ENCODE measurements at regions not wholly inside any gene's neighbourhood (a gene's known extent, or its start where the extent isn't known, plus 50 kb on each side); places are given as distances from the start of the nearest gene placed in this dataset.
"Not testable (repeated sequence)": the region's sequence is repeated elsewhere in the genome, so short reads cannot be mapped to it uniquely, and the experiment has no call there.

- no peak for DNase-seq
These were observed 53.8 kb downstream of the GJD2 start for GRCh38 chr15:34700891-34701427.

GRCh38 chr15:34699968-34700640 is 54.7 kb downstream of the GJD2 start:
- DNase-seq, result no peak

GRCh38 chr15:34696506-34696905 is 58.3 kb downstream of the GJD2 start:
- DNase-seq, result no peak

GRCh38 chr15:34693053-34693744 is 61.6 kb downstream of the GJD2 start:
- no peak for DNase-seq

- DNase-seq, result no peak
These were observed 63.8 kb downstream of the GJD2 start for GRCh38 chr15:34691034-34691433.

- no peak for DNase-seq
These were observed 66.1 kb downstream of the GJD2 start for GRCh38 chr15:34688699-34689098.

GRCh38 chr15:34684351-34684750 is 70.4 kb downstream of the GJD2 start:
- DNase-seq, result no peak

GRCh38 chr15:34682674-34683073 is 72.1 kb downstream of the GJD2 start:
- DNase-seq, result no peak

GRCh38 chr15:34679291-34679690 is 75.5 kb downstream of the GJD2 start:
- DNase-seq, result no peak

- no peak for DNase-seq
These were observed 81.6 kb downstream of the GJD2 start for GRCh38 chr15:34673241-34673640.

- no peak for DNase-seq
These were observed 82.2 kb upstream of the GOLGA8B start for GRCh38 chr15:34665498-34666116.

GRCh38 chr15:34664418-34664817 is 81.0 kb upstream of the GOLGA8B start:
- no peak for DNase-seq

GRCh38 chr15:34663101-34663500 is 79.7 kb upstream of the GOLGA8B start:
- DNase-seq, result no peak

GRCh38 chr15:34659056-34659455 is 75.6 kb upstream of the GOLGA8B start:
- DNase-seq, result no peak

GRCh38 chr15:34657469-34658127 is 74.1 kb upstream of the GOLGA8B start:
- no peak for DNase-seq

- DNase-seq, result no peak
These were observed 72.8 kb upstream of the GOLGA8B start for GRCh38 chr15:34656005-34656796.

GRCh38 chr15:34655326-34655725 is 71.9 kb upstream of the GOLGA8B start:
- DNase-seq, result no peak

GRCh38 chr15:34654625-34655024 is 71.2 kb upstream of the GOLGA8B start:
- no peak for DNase-seq

- DNase-seq, result no peak
These were observed 70.5 kb upstream of the GOLGA8B start for GRCh38 chr15:34653992-34654391.

GRCh38 chr15:34653326-34653725 is 69.9 kb upstream of the GOLGA8B start:
- not testable (repeated sequence) for DNase-seq

GRCh38 chr15:34652726-34653033 is 69.2 kb upstream of the GOLGA8B start:
- no peak for DNase-seq

GRCh38 chr15:34651997-34652725 is 68.7 kb upstream of the GOLGA8B start:
- DNase-seq, result no peak
